SK-N-SH (cell line): ENCODE measurements at regions not wholly inside any gene's neighbourhood (a gene's known extent, or its start where the extent isn't known, plus 50 kb on each side); places are given as distances from the start of the nearest gene placed in this dataset.

ENCODE experiments used
- CTCF ChIA-PET: fragments of 300-600, 350-600 bp; formaldehyde crosslinking; extraction: SDS; loops from one replicate; lab custom pipeline; 2021; lab: Yijun Ruan, JAX
- POLR2A ChIA-PET: fragments of 350-600 bp; sonication (Branson Sonifier 250); formaldehyde crosslinking; extraction: SDS; loops from one replicate; lab custom pipeline; 2020; ENCODE audit warnings: antibody characterized with exemption, inconsistent platforms; lab: Yijun Ruan, JAX
- DNase-seq: peaks from one replicate; pipeline ENCODE4 v3.0.0; 2012
- H2AFZ ChIP-seq: fragments of 200-600 bp; sonication (generic); 2 replicates; pipeline ENCODE4 v1.8.1; 2016; ENCODE audit warnings: antibody characterized with exemption, mild to moderate bottlenecking, low read depth
- H3F3A ChIP-seq: fragments of 200-600 bp; sonication (generic); replicated peaks from 2 replicates; pipeline ENCODE3; 2016; ENCODE audit warnings: antibody characterized with exemption, mild to moderate bottlenecking; ENCODE audit not compliant: insufficient read depth
- H3K27ac ChIP-seq, 2 experiments: fragments of 200-500 bp in 1 of 2; fragments of 200-600 bp in 1 of 2; sonication (Bioruptor generic) in 1 of 2; sonication (generic), shearing (Covaris generic) in 1 of 2; 2 replicates each; pipeline versions ENCODE4 v1.5.1 to v1.6.1; 2014 to 2016; ENCODE audit warnings: low read depth in 2 of 2, inconsistent platforms in 1 of 2, low read length in 1 of 2, mild to moderate bottlenecking in 1 of 2, mixed read lengths in 1 of 2
- H3K27me3 ChIP-seq: fragments of 200-600 bp; sonication (generic), shearing (Covaris generic); 2 replicates; pipeline ENCODE4 v1.6.1; 2016; ENCODE audit warnings: mixed run types; ENCODE audit not compliant: insufficient read depth
- H3K36me3 ChIP-seq, 2 experiments: fragments of 200-500 bp in 1 of 2; fragments of 200-600 bp in 1 of 2; sonication (Bioruptor generic) in 1 of 2; sonication (generic) in 1 of 2; replicated peaks in 1 of 2; 2 replicates each; pipeline versions ENCODE3 to v1.5.1; 2014 to 2016; ENCODE audit warnings: low read length in 1 of 2, mild to moderate bottlenecking in 1 of 2; ENCODE audit not compliant: insufficient read depth in 2 of 2, control insufficient read depth in 1 of 2
- H3K4me1 ChIP-seq, 2 experiments: fragments of 200-500 bp in 1 of 2; fragments of 200-600 bp in 1 of 2; sonication (Bioruptor generic) in 1 of 2; sonication (generic), shearing (Covaris generic) in 1 of 2; 2 replicates each; pipeline versions ENCODE4 v1.5.1 to v1.6.1; 2014 to 2016; ENCODE audit warnings: low read depth in 1 of 2, low read length in 1 of 2, mixed run types in 1 of 2; ENCODE audit not compliant: insufficient read depth in 2 of 2, control insufficient read depth in 1 of 2
- H3K4me2 ChIP-seq: fragments of 200-600 bp; sonication (generic), shearing (Covaris generic); 2 replicates; pipeline ENCODE4 v1.6.1; 2017; ENCODE audit warnings: mixed run types
- H3K4me3 ChIP-seq, 2 experiments: fragments of 200-500 bp in 1 of 2; fragments of 200-600 bp in 1 of 2; sonication (Bioruptor generic) in 1 of 2; sonication (generic), shearing (Covaris generic) in 1 of 2; 2 replicates each; pipeline versions ENCODE4 v1.5.1 to v1.8.1; 2014 to 2016; ENCODE audit warnings: low read depth in 2 of 2, inconsistent platforms in 1 of 2, low read length in 1 of 2, mild to moderate bottlenecking in 1 of 2, mixed read lengths in 1 of 2, moderate library complexity in 1 of 2
- H3K79me2 ChIP-seq: fragments of 200-600 bp; sonication (generic); 2 replicates; pipeline ENCODE4 v1.8.1; 2017; ENCODE audit warnings: mild to moderate bottlenecking; ENCODE audit not compliant: insufficient read depth
- H3K9ac ChIP-seq: fragments of 200-600 bp; sonication (generic); 2 replicates; pipeline ENCODE4 v1.6.1; 2017; ENCODE audit warnings: mixed run types
- H3K9me2 ChIP-seq: fragments of 200-600 bp; sonication (generic); 2 replicates; pipeline ENCODE4 v1.6.1; 2017; ENCODE audit warnings: mixed run types
- H3K9me3 ChIP-seq: fragments of 200-600 bp; sonication (generic); 2 replicates; pipeline ENCODE4 v1.6.1; 2017; ENCODE audit warnings: mixed run types, mild to moderate bottlenecking, moderate library complexity
- H4K20me1 ChIP-seq: fragments of 200-600 bp; sonication (generic); 2 replicates; pipeline ENCODE4 v1.6.1; 2017; ENCODE audit warnings: mild to moderate bottlenecking, mixed run types; ENCODE audit not compliant: insufficient read depth
- CHD2 ChIP-seq: fragments of 150-350 bp; IDR thresholded peaks from 2 replicates; pipeline ENCODE4 v1.6.1; 2018; ENCODE audit warnings: low read length; ENCODE audit not compliant: partially characterized antibody
- ELF1 ChIP-seq: IDR thresholded peaks from 2 replicates; pipeline ENCODE4 v1.4.0; 2012
- EP300 ChIP-seq, 2 experiments: IDR thresholded peaks; 2 replicates each; pipeline versions ENCODE4 v1.4.0 to v1.6.1; 2012; ENCODE audit warnings: borderline replicate concordance in 1 of 2, low read depth in 1 of 2, low read length in 1 of 2
- FOXJ3 ChIP-seq: sonication (generic); formaldehyde crosslinking; IDR thresholded peaks from 2 replicates; pipeline ENCODE4 v1.5.1; 2020; ENCODE audit warnings: mild to moderate bottlenecking, missing genetic modification reagents
- FOXM1 ChIP-seq: IDR thresholded peaks from 2 replicates; pipeline ENCODE4 v1.4.0; 2012; ENCODE audit warnings: low read depth, mild to moderate bottlenecking
- GABPA ChIP-seq: IDR thresholded peaks from 2 replicates; pipeline ENCODE4 v1.4.0; 2012; ENCODE audit warnings: low read depth, mild to moderate bottlenecking
- GATA2 ChIP-seq: sonication (generic); formaldehyde crosslinking; IDR thresholded peaks from 2 replicates; pipeline ENCODE4 v1.5.0; 2020; ENCODE audit warnings: mild to moderate bottlenecking, missing genetic modification reagents
- JUND ChIP-seq: IDR thresholded peaks from 2 replicates; pipeline ENCODE4 v1.4.0; 2012
- MEF2A ChIP-seq: IDR thresholded peaks from 2 replicates; pipeline ENCODE4 v1.4.0; 2012; ENCODE audit warnings: low read depth, borderline replicate concordance
- MXI1 ChIP-seq: IDR thresholded peaks from 2 replicates; pipeline ENCODE4 v1.6.1; 2012; ENCODE audit warnings: mild to moderate bottlenecking, low read depth, low read length, improper control_type of control experiment
- NFIC ChIP-seq: IDR thresholded peaks from 2 replicates; pipeline ENCODE4 v1.4.0; 2012; ENCODE audit warnings: borderline replicate concordance
- PBX3 ChIP-seq: IDR thresholded peaks from 2 replicates; pipeline ENCODE4; 2012
- RAD21 ChIP-seq: IDR thresholded peaks from 2 replicates; pipeline ENCODE4 v1.6.1; 2012; ENCODE audit warnings: mild to moderate bottlenecking, low read length
- RCOR1 ChIP-seq: fragments of 150-350 bp; IDR thresholded peaks from 2 replicates; pipeline ENCODE4 v1.6.1; 2017; ENCODE audit warnings: antibody characterized with exemption, low read length
- RXRA ChIP-seq: IDR thresholded peaks from 2 replicates; pipeline ENCODE4 v1.4.0; 2012; ENCODE audit warnings: low read depth, mild to moderate bottlenecking, borderline replicate concordance
- SMC3 ChIP-seq: IDR thresholded peaks from 2 replicates; pipeline ENCODE4 v1.6.1; 2012; ENCODE audit warnings: low read depth, low read length, improper control_type of control experiment
- YY1 ChIP-seq: IDR thresholded peaks from 2 replicates; pipeline ENCODE4 v1.4.0; 2012; ENCODE audit warnings: low read depth, mild to moderate bottlenecking
- WGBS: methylation state at CpG from one replicate; pipeline ENCODE4 v1.1.6; 2017; ENCODE audit warnings: low lambda C conversion rate; 5-methylcytosine and 5-hydroxymethylcytosine counted together
- TF ChIP-seq, protein P1 (sequence below): IDR thresholded peaks from 2 replicates; pipeline ENCODE4 v1.6.1; 2012; ENCODE audit warnings: mild to moderate bottlenecking, low read depth, low read length, moderate library complexity

- Histone ChIP-seq H3K36me3 (no peaks in the 10 kb centered on the region), H3K4me3 (no peak overlapping the region), H3K9me3 (no peaks in the 10 kb centered on the region), H4K20me1 (no peaks in the 10 kb centered on the region), H3K9ac (no peak overlapping the region), H2AFZ (no peak overlapping the region), H3K79me2 (no peaks in the 10 kb centered on the region), H3F3A (no peaks in the 10 kb centered on the region), H3K4me2 (no peak overlapping the region), H3K4me1 (no peaks in the 10 kb centered on the region; a peak in 1 of 4 replicates)
- POLR2A ChIA-PET, result no interaction called here
- CTCF ChIA-PET, result no interaction called here
- WGBS, result 38% methylated on average over 3 of the region's 3 CpGs
- DNase-seq, result no peak
- TF ChIP-seq FOXM1 (no peak), ELF1 (no peak), CHD2 (no peak), GABPA (no peak), MEF2A (no peak), MXI1 (no peak)
- TF ChIP-seq, all 33 proteins: peak for 0
- H3K27me3 ChIP-seq, result no peaks in the 10 kb centered on the region
- no peaks in the 10 kb centered on the region for H3K9me2 ChIP-seq
- no peak overlapping the region for H3K27ac ChIP-seq
Observed at GRCh38 chr6:51415501-51415900, 596.8 kb downstream of the TFAP2B start.

DNA sequence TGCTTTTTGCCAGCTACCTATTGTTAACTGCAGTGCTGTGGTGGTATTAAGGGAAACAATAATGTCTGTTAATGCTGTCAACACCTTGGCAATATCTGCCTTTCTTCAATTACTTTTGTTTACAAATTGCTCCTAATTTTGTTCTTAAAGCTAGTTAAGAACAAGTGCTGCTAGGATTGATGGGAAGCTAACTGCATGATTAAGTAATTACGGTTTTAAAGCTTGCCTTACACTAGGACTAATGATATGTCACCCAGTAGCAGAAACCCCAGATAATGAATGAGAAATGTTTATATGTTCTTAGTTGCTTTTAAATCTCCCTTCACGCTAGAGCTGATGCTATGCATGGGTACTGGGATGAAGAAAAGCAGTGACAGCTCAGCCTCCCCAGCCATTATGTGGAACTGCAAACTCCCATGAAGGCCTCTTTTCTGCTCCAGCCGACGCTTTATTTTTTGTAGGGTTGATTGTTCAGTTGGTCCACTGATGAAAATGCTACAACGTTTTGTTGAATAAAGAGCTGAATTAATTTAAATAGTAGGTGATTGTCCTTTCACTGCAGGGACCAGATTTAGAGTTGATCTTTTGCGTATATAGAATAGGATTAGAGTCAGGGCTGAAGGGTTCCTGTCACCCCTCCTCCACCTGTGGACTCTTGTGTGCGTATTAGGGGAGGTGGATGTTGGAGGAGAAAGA is 610.5 kb downstream of the TFAP2B start:
- CTCF ChIA-PET, result no interaction called here
- no peaks in the 10 kb centered on the region for H3F3A ChIP-seq
- H3K27ac ChIP-seq, result no peak overlapping the region
- no peak overlapping the region for H2AFZ ChIP-seq
- H3K9me2 ChIP-seq, result no peaks in the 10 kb centered on the region
- no peaks in the 10 kb centered on the region for H4K20me1 ChIP-seq
- H3K9ac ChIP-seq, result no peak overlapping the region
- H3K9me3 ChIP-seq, result no peaks in the 10 kb centered on the region
- TF ChIP-seq SMC3, result no peak
- TF ChIP-seq RXRA, result no peak
- no peak for TF ChIP-seq JUND
- TF ChIP-seq YY1, result no peak
- no peak for TF ChIP-seq EP300 (IDR thresholded peaks at IDR 0.05; ENCODE audit: borderline replicate concordance in 1 of 2, low read depth in 1 of 2, low read length in 1 of 2)
- no peak for TF ChIP-seq FOXM1
- TF ChIP-seq FOXJ3 (CRISPR knock-in tag), result no peak
- TF ChIP-seq GABPA, result no peak
- TF ChIP-seq, all 33 proteins: peak for 0
- Histone ChIP-seq H3K27me3 (no peaks in the 10 kb centered on the region), H3K4me2 (no peak overlapping the region), H3K4me3 (no peak overlapping the region), H3K4me1 (no peaks in the 10 kb centered on the region), H3K79me2 (no peaks in the 10 kb centered on the region), H3K36me3 (no peaks in the 10 kb centered on the region)
- POLR2A ChIA-PET, result no interaction called here
- DNase-seq, result no peak
- WGBS, result 47% methylated on average over 7 of the region's 7 CpGs

DNA sequence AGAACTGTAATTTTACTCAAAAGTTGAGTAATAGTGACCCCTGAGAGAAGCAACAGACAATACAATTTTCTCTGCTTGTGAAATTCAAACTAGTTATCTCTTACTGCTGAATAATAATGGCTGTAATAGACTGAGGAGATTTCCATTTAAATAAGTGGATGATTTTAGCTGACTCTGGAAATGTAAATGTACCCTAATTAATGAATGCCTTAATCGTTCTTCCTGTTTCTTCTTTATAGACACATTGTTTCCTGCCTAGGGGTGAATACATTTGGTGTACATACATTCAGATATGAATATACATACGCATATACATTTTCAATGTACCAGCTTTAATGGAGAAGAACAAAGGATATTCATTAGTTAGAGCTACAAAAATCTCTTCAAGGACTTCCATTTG is 611.9 kb downstream of the TFAP2B start:
- no peaks in the 10 kb centered on the region for H3K79me2 ChIP-seq
- POLR2A ChIA-PET, result no interaction called here
- H3K9ac ChIP-seq, result no peak overlapping the region
- CTCF ChIA-PET, result no interaction called here
- no peaks in the 10 kb centered on the region for H3F3A ChIP-seq
- H4K20me1 ChIP-seq, result no peaks in the 10 kb centered on the region
- no peak overlapping the region for H3K4me2 ChIP-seq
- H3K27me3 ChIP-seq, result no peaks in the 10 kb centered on the region
- H3K9me3 ChIP-seq, result no peaks in the 10 kb centered on the region
- H3K9me2 ChIP-seq, result no peaks in the 10 kb centered on the region
- H2AFZ ChIP-seq, result no peak overlapping the region
- WGBS, result 33% methylated on average over 2 of the region's 2 CpGs
- H3K4me1 ChIP-seq, result no peaks in the 10 kb centered on the region
- H3K36me3 ChIP-seq, result no peaks in the 10 kb centered on the region
- no peak for DNase-seq
- H3K27ac ChIP-seq, result no peak overlapping the region
- no peak overlapping the region for H3K4me3 ChIP-seq
- TF ChIP-seq PBX3 (no peak), RCOR1 (no peak), RAD21 (no peak), GATA2 (no peak), NFIC (no peak)
- TF ChIP-seq, protein P1, sequence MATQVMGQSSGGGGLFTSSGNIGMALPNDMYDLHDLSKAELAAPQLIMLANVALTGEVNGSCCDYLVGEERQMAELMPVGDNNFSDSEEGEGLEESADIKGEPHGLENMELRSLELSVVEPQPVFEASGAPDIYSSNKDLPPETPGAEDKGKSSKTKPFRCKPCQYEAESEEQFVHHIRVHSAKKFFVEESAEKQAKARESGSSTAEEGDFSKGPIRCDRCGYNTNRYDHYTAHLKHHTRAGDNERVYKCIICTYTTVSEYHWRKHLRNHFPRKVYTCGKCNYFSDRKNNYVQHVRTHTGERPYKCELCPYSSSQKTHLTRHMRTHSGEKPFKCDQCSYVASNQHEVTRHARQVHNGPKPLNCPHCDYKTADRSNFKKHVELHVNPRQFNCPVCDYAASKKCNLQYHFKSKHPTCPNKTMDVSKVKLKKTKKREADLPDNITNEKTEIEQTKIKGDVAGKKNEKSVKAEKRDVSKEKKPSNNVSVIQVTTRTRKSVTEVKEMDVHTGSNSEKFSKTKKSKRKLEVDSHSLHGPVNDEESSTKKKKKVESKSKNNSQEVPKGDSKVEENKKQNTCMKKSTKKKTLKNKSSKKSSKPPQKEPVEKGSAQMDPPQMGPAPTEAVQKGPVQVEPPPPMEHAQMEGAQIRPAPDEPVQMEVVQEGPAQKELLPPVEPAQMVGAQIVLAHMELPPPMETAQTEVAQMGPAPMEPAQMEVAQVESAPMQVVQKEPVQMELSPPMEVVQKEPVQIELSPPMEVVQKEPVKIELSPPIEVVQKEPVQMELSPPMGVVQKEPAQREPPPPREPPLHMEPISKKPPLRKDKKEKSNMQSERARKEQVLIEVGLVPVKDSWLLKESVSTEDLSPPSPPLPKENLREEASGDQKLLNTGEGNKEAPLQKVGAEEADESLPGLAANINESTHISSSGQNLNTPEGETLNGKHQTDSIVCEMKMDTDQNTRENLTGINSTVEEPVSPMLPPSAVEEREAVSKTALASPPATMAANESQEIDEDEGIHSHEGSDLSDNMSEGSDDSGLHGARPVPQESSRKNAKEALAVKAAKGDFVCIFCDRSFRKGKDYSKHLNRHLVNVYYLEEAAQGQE, result no peak
